ENCODE measurements at regions not wholly inside any gene's neighbourhood (a gene's known extent, or its start where the extent isn't known, plus 50 kb on each side); places are given as distances from the start of the nearest gene placed in this dataset.
A peak's percentile ranks its signal among the peaks of the same experiment; 100 is the strongest.
"Not testable (repeated sequence)": the region's sequence is repeated elsewhere in the genome, so short reads cannot be mapped to it uniquely, and the experiment has no call there.

DNA sequence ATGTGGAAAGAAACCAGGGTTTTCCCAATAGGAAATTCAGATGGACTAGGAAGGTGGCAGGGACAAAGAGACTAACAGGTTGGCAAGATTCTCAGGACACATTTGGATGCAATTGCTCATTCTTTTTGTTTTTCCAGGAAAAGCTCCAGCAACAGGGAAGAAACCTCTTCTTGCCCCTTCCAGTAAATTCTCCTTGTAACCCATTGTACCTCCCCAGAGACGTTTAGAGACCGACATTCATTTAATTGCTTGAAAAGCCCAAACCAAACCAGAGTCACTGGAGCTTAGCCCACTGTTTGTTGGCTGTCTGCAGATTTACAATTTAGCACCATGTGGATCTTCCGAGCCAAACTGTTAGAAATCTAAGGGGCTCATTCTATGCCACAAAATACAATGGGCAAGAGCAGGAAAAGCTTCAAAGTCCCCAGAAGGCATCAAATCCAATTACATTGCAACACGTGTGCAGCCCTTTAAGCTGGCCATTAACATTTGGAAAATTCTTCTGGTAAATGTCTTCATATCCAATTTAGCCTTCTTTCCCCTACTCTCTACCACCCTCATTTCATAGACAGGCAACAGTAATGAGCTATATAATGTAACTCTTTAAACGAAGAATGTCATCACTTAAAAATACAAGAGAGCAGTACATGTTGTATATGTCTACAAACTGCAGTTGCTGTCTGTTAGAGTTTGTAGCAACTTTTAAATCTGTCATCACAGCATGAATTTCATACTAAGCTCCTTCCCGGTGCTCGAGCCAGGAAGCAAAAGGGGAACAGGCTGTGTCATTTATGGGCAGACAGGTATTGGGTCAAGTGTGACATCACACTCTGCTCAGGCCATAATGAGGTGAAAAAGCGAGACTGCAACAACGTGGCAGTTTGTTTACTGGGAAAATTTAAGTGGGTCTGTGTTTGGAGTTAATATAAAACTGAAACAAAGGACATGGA, 235.6 kb upstream of the HNRNPA3 start:
- DNase-seq (ENCODE audit: low spot score), result no peak

DNA sequence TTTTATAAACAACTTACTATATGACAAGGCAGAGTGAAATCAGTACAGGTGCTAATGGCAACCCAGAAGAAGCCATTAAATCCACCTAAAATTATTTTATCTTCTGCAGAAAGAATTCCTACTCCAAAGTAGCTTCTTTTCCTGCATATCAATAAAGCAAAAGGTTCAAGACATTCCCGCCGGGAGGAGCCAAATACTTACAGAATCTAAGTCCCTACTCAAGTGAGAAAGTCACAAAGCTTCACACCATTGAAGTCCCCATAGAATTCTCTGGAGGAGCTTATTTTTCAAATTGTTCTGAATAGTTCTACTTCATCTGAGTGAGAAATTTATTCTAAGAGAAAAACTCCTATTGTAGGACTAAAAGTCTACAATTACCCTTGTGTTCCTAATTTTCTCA, 233.7 kb upstream of the HNRNPA3 start:
- no peak for DNase-seq (ENCODE audit: low spot score)

DNA sequence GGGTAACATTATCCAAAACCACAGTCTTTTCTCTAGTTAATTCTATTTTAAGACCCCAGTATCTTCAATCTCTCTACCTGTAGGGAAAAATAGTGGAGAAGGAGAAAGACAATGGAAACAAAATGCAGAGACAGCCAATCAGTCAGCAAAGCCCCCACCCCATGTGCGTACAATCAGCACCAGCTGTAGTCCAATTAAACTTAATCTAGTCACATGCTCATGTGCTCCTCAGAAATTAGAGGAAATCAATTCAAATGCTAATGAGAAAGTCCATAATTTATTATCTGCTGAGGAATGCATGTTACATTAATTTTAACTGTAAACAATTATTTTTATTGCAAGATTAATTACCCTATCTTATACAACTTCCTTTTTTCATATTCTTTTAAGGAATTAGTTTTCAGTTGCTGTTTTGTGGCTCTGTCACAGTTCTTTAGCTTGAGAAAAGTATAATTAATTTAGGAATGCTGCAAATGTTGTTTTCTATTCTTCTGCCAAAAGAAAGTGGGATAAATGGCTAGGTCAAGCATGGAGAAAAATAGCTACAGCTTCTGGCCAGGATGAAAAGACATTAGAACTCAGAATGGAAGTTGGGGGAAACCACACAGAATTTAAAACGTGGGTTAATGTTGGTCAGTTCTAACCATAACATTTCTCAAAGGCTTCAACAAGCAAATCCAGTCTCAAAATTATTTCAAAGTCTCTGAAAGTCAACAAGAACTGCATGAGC, 232.4 kb upstream of the HNRNPA3 start:
- DNase-seq (ENCODE audit: low spot score), result no peak

- no peak for DNase-seq (ENCODE audit: low spot score)
Observed at GRCh38 chr2:176984987-176985386, 227.6 kb upstream of the HNRNPA3 start.

- DNase-seq (ENCODE audit: low spot score), result no peak
Observed at GRCh38 chr2:176985871-176986270, 226.7 kb upstream of the HNRNPA3 start.

GRCh38 chr2:176986487-176986886, 226.1 kb upstream of the HNRNPA3 start:
- DNase-seq (ENCODE audit: low spot score), result no peak

GRCh38 chr2:176991411-176991810, 221.2 kb upstream of the HNRNPA3 start:
- DNase-seq (ENCODE audit: low spot score), result no peak

DNA sequence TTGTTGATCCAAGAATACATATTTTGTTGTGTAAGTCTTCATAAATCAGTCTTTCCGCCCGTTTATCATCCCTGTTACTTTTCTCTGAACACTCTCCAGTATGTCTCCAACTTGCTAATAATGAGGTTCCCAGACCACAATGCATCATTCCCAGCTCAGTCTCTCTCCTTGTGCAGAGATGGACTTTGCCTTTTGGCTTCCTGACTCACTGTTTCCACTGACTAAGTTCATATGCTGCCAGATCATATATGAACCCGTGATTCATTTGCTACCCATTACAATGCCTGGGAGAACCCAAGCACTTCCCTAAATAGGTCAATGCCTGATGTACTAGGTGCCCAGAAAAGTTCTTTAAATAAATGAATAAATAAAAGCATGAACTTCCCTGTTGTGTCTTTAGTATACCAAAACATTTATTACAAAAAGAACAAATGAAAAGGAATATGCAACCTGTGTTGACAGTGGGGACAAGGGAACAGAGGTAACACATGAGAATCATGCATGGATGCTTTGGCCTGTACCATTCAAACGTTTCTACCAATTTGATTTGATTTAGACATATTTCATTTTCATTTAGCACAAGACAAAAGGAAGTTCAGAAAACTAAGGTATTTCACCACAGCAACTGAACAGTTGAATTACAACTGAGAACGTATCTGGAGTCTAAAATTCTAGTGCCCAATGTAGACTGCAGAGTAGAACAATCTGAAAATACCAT, 215.4 kb upstream of the HNRNPA3 start:
- DNase-seq (ENCODE audit: low spot score), result peak; percentile 90

DNA sequence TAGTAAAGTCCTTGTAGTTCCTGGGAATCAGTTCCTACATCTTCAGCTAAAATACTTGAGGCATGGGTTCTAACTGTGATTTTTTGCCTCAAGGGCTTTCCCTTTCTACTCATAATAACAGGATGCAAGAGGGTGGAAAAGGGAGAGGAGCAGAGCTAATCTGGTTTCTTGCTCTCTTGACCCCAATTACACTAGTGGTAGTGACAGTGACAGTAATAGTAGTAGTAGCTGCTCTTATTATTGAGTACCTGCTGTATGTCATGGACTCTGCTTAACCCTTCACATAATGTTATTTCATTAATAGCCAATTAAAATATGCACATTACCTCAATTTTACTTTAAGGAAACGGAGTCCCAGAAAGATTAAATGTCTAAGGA, 214.8 kb upstream of the HNRNPA3 start:
- no peak for DNase-seq (ENCODE audit: low spot score)

DNA sequence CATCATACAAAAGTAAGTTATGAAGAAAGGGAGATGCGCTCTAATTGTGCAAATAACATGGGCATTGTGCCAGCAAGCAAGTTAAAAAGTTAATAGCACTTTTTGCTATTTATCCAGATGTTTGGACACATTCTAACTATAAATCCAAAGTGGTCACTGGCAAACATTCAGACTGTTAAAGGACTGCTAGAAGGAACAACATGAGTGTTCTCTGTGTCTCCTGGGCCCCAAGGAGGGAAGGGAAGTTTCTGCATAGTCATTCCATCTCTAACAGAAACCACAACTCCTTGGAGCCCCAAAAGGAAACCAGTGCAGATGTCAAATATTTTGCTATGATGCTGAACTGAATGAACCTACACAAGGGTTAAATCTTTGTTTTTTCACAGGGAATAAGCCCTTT, 213.3 kb upstream of the HNRNPA3 start:
- DNase-seq (ENCODE audit: low spot score), result no peak

- no peak for DNase-seq (ENCODE audit: low spot score)
Observed at GRCh38 chr2:177000061-177000714, 212.4 kb upstream of the HNRNPA3 start.

- DNase-seq (ENCODE audit: low spot score), result no peak
Observed at GRCh38 chr2:177000715-177001072, 211.9 kb upstream of the HNRNPA3 start.

DNA sequence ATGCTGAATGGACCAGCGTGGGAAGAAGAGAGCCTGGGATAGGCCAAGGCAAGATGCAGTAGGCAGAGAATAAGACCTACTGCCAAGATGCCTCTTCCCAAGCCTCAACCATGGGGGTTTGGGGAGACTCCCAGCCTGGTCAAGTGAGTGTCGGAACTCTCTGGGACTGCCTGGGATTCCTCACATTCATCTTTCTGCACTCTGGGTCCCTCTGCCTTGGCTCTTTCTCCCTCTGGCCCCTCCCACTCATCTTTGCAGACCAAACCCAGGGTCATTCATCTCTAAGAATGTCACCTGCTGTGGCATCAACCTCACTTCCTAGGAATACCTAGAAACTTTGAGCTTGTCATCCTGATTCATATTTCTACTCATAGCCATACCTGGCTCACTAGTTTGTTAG, 211.3 kb upstream of the HNRNPA3 start:
- DNase-seq (ENCODE audit: low spot score), result no peak

- no peak for DNase-seq (ENCODE audit: low spot score)
Observed at GRCh38 chr2:177002983-177003382, 209.6 kb upstream of the HNRNPA3 start.

- DNase-seq (ENCODE audit: low spot score), result not testable (repeated sequence)
Observed at GRCh38 chr2:177007726-177008125, 204.9 kb upstream of the HNRNPA3 start.

DNA sequence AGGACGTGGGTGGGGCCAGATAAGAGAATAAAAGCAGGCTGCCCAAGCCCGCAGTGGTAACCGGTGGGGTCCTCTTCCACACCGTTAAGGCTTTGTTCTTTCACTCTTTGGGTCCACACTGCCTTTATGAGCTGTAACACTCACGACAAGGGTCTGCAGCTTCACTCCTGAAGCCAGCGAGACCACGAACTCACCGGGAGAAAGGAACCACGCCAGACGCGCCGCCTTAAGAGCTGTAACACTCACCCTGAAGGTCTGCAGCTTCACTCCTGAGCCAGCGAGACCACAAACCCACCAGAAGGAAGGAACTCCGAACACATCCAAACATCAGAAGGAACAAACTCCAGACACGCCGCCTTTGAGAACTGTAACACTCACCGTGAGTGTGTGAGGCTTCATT, 203.9 kb upstream of the HNRNPA3 start:
- not testable (repeated sequence) for DNase-seq (ENCODE audit: low spot score)

- no peak for DNase-seq (ENCODE audit: low spot score)
Observed at GRCh38 chr2:177010146-177010545, 202.4 kb upstream of the HNRNPA3 start.

GRCh38 chr2:177010861-177011260, 201.7 kb upstream of the HNRNPA3 start:
- no peak for DNase-seq (ENCODE audit: low spot score)

GRCh38 chr2:177014946-177015345, 197.6 kb upstream of the HNRNPA3 start:
- DNase-seq (ENCODE audit: low spot score), result no peak

GRCh38 chr2:177015356-177015923, 197.2 kb upstream of the HNRNPA3 start:
- no peak for DNase-seq (ENCODE audit: low spot score)

DNA sequence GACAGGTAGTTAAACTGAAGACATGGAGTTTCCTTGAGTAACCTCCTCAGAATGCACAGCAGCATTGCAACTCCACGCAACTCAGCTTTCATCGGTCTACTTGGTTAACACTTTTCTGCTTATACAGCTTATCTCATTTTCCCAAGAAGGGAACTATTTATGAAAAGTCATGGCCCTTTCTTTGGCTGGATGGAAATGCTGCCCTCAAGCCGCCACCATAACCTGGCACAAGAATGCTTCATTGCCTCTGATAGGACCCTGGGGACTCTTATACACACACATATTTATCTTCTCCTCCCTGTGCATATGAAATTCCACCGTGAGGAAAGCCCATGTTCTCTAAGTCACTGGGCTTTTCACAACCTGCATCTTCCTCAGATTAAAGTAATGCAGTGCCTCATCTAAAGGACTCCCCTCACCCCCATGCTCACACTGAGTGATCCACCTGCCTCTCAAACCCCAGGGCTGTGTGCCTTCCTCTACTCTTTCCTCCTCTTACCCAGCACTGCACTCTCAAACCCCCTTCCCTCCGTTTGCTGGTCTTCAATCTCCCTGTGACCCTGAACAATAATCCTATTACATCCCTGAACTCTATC, 192.0 kb upstream of the HNRNPA3 start:
- no peak for DNase-seq (ENCODE audit: low spot score)

Data from SW480 (cell line).